T-helper 2 cell (primary cell): ENCODE measurements at regions not wholly inside any gene's neighbourhood (a gene's known extent, or its start where the extent isn't known, plus 50 kb on each side); places are given as distances from the start of the nearest gene placed in this dataset.

Experiments
- DNase-seq, 5 experiments: peaks; one replicate each; pipeline versions ENCODE4 v3.0.0 to v3.0.0-alpha.2; 2012 to 2022

- DNase-seq: no peak
These were observed 149.4 kb upstream of the MRPS30 start for GRCh38 chr5:44659334-44659733.

- no peak for DNase-seq
These were observed 156.1 kb upstream of the MRPS30 start for GRCh38 chr5:44652674-44653073.

GRCh38 chr5:44646016-44646415 is 162.7 kb upstream of the MRPS30 start:
- DNase-seq: no peak

GRCh38 chr5:44645502-44645901 is 163.2 kb upstream of the MRPS30 start:
- DNase-seq: no peak

- DNase-seq: no peak
These were observed 164.1 kb upstream of the MRPS30 start for GRCh38 chr5:44644628-44645027.

GRCh38 chr5:44641820-44642219 is 166.9 kb upstream of the MRPS30 start:
- no peak for DNase-seq

- DNase-seq: no peak
These were observed 167.7 kb upstream of the MRPS30 start for GRCh38 chr5:44640945-44641456.

GRCh38 chr5:44637916-44638869 is 170.6 kb upstream of the MRPS30 start:
- DNase-seq: no peak

- no peak for DNase-seq
These were observed 176.4 kb upstream of the MRPS30 start for GRCh38 chr5:44632344-44632743.

GRCh38 chr5:44626846-44627245 is 181.9 kb upstream of the MRPS30 start:
- DNase-seq: no peak

GRCh38 chr5:44622331-44622730 is 186.4 kb upstream of the MRPS30 start:
- DNase-seq: no peak

GRCh38 chr5:44619875-44620610 is 188.7 kb upstream of the MRPS30 start:
- no peak for DNase-seq

GRCh38 chr5:44614845-44615244 is 193.9 kb upstream of the MRPS30 start:
- no peak for DNase-seq

- no peak for DNase-seq
These were observed 194.8 kb upstream of the MRPS30 start for GRCh38 chr5:44613936-44614335.

GRCh38 chr5:44605926-44606325 is 202.8 kb upstream of the MRPS30 start:
- no peak for DNase-seq

GRCh38 chr5:44603496-44604272 is 205.1 kb upstream of the MRPS30 start:
- DNase-seq: peak in 1 of 5 experiments; percentile 0

- DNase-seq: no peak
These were observed 185.5 kb upstream of the FGF10 start for GRCh38 chr5:44574678-44575077.

- DNase-seq: no peak
These were observed 179.3 kb upstream of the FGF10 start for GRCh38 chr5:44568519-44568918.

GRCh38 chr5:44565902-44566301 is 176.7 kb upstream of the FGF10 start:
- DNase-seq: no peak

- no peak for DNase-seq
These were observed 176.1 kb upstream of the FGF10 start for GRCh38 chr5:44565360-44565759.

GRCh38 chr5:44546286-44546685 is 157.1 kb upstream of the FGF10 start:
- DNase-seq: no peak

- no peak for DNase-seq
These were observed 154.3 kb upstream of the FGF10 start for GRCh38 chr5:44543511-44543910.

- no peak for DNase-seq
These were observed 153.2 kb upstream of the FGF10 start for GRCh38 chr5:44542470-44542869.
